ENCODE measurements at regions not wholly inside any gene's neighbourhood (a gene's known extent, or its start where the extent isn't known, plus 50 kb on each side); places are given as distances from the start of the nearest gene placed in this dataset.
"Not testable (repeated sequence)": the region's sequence is repeated elsewhere in the genome, so short reads cannot be mapped to it uniquely, and the experiment has no call there.

DNA sequence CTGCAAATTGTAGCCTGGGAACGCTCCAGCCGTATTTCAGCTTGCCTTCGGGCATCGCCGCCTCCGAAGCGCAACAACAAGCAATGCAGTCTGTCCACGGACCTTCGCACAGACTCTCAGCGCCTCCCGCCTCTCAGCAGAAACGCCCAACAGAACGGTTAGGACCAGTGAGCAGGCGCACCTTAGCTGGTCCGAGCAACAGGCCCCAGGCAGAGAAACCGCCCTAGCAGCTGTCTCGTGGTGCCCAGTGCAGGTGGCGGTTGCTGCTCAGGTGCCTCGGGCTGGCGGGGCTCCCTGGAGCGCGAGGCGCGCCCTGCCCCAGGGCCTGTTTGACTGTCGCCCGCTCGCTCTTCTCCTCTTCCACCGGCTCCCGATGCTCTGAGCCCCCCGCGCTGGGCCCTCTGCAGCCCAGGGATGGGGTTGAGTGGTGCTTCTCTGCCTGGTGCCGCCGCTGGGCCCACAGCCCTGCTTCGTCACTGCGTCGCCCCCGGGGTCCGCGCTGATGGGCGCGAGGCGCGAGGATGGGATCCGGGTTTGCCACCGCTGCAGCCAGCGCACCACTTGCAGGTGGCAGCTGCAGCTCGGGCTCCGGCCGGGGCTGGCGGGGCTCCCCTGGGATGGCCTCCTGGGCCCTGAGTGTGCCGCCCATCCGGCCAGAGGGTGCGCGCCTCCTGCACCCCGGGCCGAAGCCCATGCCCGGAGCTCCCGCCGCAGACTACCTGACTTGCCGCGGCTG lies 268.4 kb upstream of the FRG2C start:
- no peak for DNase-seq

DNA sequence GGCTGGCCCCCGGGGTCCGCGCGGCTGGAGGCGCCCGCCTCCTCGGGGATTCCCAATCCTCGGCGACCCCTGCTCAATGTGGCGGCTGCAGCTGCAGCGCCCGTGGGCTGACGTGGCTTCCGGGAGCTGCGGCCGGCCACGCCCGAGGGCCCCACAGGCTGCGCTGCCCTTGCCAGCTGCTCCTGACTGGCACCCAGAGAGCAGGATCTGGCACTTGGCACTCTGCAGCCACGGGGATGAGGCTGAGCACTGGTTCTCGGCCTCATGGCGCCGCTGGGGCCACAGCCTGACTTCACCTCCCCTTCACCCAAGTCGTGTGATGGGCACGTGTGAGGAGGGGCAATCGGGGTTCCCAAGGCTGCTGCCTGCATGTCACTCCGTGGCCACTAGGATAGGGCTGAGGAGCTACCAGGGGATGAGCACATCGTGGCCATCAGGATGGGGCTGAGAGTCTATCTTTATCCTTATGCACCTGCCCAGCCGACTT lies 267.8 kb upstream of the FRG2C start:
- no peak for DNase-seq

DNA sequence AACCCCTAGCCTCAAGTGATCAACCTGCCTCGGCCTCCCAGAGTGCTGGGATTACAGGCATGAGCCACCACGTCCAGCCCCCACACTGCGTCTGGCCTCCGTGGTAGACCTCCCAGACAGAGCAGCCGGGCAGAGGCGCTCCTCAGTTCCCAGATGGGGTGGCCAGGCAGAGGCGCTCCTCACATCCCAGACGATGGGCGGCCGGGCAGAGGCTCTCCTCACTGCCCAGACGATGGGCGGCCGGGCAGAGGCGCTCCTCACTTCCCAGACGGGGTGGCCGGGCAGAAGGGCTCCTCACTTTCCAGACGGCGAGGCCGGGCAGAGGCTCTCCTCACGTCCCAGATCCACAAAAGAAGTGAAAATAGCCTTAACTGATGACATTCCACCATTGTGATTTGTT lies 266.6 kb upstream of the FRG2C start:
- not testable (repeated sequence) for DNase-seq

DNA sequence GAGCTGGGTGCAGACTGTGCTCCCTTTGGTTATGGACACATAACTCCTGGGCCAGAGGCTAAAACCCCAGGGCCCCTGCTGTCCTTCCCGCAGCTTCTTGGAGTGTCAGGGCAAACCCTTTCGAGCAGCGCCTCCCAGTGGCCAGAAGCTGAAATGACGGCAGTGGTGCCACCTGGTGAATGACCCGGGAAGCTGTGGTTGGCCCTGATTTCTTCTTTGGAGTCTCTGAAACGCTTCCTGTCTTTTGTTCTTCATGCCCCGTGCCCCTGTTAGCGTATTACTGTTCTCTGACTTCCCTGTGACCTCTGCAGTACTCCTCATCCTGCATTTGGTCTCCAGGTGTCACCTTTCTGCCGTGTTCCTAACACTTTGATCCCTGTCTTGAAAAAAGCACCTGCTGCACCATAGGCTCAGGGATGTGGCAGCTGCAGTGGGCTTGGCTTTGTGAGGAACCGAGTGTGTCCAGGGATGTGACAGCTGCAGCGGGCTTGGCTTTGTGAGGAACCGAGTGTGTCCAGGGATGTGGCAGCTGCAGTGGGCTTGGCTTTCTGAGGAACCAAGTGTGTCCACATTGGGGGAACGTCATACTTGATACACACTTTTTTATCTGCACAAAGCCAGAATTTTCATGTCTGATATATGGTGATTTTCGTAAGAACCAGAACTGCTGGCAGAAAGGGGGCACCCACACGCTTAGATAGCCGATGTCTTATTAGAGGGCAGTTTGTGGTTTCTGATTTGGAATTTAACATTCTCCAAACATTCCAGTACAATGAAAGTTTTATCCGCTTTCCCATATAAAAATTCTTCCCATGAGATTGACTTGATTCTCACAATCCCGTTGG lies 241.8 kb upstream of the FRG2C start:
- peak; percentile 33 for DNase-seq

DNA sequence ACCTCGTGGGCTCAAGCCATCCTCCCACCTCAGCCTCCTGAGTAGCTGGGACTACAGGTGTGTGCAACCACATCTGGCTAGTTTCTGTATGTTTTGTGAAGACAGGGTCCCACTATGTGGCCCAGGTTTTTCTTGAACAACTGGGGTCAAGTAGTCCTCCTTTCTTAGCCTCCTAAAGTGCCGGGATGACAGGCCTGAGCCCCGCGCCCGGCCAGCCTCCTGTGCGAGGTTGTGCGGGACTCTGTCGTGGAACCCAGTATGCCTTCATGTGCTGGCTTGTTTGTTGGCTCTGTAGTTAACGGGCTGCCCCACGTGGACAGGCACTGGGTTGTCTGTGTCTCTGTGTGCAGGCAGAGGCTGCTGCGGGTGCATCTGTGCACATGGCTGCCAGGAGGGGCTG lies 238.7 kb upstream of the FRG2C start:
- DNase-seq = not testable (repeated sequence)

DNA sequence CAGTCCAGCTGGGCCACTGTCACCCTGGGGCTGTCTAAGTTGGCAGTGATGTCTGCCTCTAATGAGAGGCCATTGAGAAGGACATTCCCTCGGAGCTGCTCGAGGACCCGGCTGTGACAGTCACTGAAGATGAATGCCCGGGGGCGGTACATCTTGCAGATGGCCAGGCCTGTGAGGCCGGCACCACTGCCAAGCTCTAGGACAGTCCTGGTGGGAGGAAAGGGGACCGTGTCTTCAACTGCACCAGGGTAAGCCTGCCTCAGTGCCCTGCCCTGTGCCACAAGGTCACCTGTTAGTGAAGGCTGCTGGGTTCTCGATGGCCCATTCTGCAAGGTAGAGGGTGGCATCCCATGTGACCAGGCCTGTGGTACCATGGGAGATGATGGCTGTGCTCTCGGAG lies 236.6 kb upstream of the FRG2C start:
- DNase-seq = not testable (repeated sequence)

DNA sequence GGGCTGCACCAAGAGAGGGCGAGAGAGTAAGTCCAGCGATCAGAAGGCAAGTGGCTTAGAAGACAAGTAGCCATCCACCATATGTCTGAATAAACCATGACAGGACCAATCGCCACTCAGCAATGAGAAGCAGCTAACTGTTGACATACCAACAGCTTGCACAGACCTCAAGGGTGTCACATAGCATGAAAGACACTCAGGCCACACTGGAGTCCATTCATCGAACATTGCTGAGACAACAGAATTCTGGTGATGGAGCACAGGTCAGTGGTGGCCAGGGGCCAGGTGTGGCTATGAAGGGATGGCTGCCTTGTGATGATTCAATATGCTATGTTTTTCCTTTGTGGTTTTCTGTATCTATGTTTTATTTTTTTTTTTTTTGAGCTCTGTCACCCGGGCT lies 236.2 kb upstream of the FRG2C start:
- DNase-seq = not testable (repeated sequence)

DNA sequence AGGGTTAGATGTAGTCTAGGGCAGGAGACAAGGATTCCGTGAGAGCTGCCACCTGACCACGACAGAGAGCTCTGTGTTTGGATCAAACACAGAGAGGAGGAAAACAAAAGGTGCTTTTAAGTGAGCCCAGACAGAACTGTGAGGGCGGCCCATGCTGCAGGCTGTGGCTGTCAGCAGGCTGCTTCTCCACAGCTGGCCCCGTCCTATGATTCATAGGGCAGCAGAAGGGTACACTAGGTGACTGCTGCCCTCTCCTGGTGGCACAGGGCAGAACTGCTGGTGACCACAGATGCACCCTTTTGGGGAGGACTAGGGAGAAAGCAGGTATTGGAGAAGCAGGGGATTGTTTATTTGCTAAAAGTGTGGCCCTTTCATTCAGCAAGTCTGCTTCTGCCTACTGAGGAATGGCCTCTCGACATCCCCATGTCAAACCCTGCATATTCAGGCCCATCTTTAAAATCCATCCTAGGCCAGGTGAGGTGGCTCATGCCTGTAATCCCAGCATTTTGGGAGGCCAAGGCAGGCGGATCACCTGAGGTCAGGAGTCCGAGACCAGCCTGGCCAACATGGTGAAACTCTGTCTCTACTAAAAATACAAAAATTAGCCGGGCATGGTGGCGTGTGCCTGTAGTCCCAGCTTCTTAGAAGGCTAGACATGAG lies 234.4 kb upstream of the FRG2C start:
- DNase-seq = peak; percentile 76

DNA sequence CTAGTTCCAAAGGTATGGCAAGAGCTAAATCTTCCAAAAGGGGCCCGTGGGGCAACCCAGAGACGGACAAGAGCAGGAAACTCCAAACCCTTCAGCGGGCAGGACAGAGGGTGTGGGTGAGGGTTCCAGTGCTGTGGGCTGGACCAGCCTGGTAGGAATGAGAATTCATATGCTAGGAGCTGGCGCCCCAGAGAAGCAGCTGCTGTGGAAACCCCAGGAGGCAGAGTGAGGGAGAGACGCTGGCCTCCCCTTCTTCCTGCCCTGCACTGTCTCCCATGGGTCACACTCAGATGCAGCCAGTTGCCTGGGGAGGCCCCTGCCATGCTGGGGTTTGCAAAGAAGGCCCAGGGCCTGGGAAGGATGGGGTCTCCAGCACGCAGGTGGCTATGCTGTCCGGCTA lies 233.7 kb upstream of the FRG2C start:
- not testable (repeated sequence) for DNase-seq

DNA sequence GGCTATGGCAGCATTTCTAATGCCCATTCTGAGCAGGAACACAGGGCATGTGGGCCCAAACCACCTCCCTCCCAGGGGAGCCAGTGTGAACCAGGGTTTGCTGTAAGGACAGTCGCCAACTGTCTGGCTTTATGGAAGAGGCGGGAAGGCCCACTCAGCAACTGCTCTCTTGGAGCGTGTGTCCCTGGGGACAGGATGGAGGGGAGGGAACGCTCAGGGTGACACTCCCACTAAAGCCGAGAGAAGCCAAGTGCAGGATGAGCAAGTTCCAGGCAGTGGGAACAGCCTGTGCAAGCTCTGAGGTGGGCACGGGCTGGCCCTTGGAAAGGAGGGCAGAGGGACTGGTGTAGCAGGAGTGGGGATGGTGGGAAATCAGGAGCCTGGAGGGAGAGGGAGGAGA lies 233.0 kb upstream of the FRG2C start:
- DNase-seq = not testable (repeated sequence)

DNA sequence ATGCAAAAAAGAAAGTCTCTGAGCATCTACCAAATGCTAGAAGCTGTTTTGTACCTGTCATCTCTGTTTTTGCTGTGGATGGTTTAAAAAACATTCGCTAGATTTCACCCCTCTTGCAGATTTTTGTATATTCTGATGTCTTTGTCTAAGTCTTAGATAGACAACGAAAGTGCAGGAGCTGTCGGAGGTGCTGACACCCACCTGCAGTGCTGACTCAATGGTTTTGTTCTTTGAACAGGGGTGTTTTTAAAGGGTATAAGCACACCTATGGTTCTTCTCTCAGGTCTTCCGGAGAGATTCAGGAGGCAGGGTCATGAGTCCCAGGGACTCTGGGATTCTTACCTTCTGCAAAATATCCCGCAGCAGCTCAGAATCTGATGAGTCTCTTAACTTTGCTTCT lies 231.7 kb upstream of the FRG2C start:
- DNase-seq = not testable (repeated sequence)

DNA sequence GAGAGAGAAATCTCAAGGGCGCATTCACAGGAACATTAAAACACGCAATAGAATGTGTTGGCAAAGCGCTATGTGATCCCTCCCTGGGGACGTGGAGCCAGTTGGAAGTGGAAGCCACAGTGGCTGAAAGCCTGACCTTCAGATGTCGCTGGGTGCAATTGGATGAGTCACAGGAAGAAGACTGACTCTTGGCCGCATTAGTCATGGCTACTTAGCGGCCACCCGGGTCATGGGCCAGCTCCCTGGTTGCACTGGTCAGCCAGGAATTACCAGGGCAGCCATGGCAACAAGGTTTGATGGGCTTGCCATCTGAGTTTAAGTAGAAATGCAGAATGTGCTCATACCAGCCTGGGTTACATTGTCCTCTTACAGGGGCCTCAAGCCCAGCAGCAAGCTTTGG lies 231.2 kb upstream of the FRG2C start:
- DNase-seq = not testable (repeated sequence)

DNA sequence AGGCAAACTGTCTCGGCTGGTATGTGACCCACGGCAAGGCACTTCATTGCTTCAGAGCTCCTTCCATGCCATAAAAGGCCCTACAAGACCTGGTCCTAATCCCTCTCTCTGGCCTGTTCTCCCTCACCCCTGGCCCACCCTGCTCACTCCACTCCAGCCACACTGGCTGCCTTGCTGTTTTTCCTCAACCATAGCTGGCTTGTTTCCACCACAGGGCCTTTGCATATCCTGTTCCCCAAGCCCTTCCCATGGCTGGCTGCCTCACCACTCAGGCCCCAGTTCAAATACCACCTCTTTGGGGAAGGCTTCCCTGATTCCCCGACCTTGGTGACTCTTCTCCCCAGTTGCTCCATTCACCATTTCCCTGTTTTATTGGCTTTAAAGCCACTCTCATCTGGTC lies 230.8 kb upstream of the FRG2C start:
- DNase-seq = not testable (repeated sequence)

DNA sequence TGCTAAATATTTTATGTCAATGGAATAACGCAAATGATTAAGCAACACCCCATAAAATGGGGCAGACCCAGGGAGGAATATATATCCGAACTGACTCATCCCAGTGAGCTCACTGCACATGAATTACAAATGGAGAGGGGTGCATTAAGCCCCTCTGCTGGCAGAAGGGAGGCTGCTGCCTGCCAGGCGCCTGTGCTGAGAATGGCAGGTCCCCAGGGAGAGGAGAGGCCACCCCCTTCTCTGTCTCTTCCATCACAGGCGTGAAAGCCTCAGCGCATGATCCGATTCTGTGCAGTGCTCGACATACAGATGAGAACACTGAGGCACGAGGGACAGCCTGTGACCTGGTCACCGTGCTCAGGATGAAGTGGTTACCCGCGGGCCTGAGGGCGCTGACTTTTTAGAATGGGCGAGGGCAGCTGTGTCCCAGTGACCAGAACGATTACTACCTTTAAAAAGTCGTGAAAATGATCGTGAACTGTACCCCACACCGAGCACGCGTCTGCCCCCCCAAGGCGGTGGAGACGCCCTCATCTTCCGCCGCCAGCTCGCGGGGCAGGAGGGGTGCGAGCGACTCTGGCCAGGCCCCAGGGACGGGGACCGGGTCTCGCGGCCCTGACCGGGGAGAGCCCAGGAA lies 229.7 kb upstream of the FRG2C start:
- DNase-seq = peak; percentile 13

DNA sequence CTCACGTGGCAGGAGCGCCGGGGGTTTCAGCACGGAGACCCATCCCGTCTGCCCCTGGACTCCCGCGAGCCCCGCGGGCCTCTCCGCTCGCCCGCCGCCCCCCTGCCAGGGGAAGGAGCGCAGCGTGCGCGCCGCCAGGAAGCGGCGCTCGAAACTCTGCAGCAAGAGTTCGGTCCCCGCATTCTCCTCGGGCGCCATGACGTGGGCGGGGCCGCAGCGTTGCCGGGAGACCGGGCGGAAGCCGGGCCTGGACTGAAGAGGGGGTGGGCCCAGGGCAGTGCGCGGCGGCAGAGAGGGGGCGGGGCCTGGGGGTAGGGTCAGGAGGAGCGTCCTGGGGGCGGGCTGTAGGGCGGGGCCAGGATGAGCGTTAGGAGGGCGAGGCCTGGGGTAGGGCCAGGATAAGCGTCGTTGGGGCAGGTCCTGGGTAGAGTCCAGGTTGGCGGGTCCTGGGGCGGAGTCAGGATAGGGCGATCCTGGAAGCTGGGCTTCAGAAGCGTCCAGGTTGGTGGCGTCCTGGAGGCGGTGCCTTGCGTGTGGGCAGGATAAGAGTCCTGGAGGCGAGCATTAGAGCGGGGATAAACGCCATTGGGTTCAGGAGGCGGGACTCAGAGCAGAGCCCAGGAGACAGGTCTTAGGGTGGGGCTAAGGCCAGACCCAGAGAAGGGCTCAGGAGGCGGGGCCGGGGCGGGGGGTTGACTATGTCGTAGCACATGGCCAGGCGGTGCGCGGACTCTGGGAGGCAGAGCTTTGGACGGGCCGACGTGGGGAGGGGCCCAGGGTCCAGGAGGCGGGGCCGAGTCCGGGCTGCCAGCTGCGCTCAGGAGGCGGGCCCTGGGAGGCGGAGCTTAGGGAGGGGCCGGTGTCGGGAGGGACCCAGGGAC lies 229.0 kb upstream of the FRG2C start:
- peak; percentile 96 for DNase-seq

DNA sequence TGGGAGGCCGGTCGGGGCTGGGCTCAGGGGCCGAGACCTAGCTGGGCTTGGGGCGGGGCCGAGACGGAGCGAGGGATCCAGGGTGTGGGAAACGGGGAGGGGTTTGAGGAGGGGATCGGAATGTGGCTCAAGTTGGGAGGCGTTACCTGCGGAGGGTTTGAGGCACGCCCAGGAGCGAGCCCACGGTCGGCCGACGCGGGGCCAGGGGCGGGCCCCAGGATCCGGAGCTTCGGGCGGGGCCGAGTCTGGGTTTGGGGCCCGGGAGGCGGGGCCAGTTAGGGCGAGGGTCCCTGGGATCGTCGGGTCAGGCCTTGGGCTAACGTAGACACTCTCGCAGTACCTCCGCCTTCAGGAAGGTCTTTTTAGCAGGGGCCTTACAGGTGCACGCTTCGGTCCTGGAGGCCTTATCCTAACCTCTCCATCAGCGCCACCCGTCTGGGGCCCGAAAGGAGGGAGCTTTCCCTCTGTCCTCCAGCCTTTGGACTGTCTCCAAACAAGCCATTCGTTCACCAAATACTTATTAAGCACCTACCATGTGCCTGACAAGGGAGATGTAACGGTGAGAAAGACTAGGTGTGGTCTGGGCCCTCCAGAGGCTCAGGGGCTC lies 228.2 kb upstream of the FRG2C start:
- not testable (repeated sequence) for DNase-seq

DNA sequence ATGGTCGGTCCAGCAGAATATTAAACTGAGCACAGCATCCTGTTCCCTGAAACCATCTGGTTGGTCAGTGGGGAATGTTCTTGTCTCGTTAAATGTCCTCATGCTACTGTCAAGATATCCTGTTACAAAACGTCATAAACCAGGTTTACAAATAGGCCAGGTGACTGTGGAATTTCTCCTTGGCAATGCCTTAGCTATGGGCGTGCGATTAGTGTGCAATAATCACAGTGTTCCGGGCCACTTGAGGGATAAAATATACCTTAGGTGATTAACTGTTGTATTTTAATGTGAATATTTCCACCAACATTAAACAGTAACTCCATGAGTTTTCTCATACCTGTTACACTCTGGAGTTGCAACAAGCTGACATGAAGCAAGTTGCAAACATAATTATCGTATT lies 223.1 kb upstream of the FRG2C start:
- DNase-seq = not testable (repeated sequence)

DNA sequence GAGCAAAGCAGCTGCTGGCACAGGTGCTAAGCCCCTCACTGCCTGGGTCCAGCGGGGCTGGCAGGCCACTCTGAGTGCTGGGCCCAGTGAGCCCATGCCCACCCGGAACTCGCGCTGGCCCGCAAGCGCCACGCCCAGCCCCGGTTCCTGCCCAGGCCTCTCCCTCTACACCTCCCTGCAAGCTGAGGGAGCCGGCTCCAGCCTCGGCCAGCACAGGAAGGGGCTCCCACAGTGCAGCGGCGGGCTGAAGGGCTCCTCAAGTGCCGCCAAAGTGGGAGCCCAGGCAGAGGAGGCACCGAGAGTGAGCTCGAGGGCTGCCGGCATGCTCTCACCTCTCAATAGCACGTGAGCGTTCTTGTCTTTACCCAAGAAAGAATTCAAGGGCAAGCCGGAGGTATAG lies 219.5 kb upstream of the FRG2C start:
- not testable (repeated sequence) for DNase-seq

DNA sequence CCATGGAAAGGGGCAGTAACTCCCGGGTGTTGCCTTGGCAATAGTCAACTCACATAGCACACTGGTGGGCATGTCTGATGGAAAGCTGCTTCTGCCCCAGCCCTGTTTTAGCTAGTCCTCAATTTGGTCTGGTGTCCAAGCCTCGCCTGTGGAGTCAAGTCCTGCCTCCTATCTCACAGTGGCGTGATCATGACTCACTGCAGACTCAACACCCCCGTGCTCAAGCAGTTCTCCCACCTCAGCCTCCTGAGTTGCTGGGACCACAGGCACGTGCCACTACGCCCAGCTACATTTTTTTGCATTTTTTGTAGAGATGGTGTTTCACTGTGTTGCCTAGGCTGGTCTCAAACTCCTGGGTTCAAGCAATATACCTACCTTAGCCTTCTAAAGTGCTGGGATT lies 218.9 kb upstream of the FRG2C start:
- not testable (repeated sequence) for DNase-seq

DNA sequence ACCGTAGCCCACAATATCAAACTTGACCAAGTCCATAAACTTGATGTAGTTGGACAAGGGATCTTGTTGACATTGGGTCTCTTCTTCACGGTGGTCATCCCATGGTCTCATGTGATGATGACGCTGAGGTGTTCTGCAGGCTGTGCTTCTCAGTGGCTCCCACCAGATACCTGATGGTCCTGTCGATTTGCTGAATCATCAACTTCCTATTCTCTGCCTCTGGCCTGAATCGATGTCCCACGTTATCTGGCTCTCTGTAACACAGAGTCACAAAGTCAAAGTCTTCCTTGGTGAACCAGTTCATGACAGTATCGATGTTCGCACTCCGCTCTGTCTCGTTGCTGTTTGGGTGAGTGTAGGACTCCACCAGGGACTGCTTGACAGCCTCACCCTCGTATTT lies 217.2 kb upstream of the FRG2C start:
- DNase-seq = not testable (repeated sequence)

DNA sequence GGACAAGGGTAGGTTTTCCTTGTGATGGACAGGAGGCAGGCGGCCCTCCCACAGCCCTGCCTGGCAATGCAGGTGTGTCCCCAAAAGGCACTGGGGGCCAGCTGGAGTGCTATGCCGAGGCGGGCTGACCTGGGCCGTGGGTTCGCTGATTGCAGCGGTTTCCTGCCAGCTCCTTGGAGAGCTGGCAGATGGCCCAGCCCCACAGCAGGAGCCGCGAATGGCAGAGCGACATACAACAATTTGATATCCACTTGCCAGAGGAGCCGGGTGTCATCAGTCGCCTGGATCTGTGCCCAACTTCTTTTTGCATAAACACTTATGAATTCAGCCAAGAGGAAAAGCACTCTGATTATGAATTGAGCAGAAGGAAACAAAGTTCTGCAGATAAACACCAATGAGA lies 210.8 kb upstream of the FRG2C start:
- not testable (repeated sequence) for DNase-seq

Data from CD4-positive, alpha-beta T cell treated with Interleukin-4 for 4 hours (primary cell).